ENCODE measurements at regions not wholly inside any gene's neighbourhood (a gene's known extent, or its start where the extent isn't known, plus 50 kb on each side); places are given as distances from the start of the nearest gene placed in this dataset.

GRCh38 chr4:116438981-116439729, 646.2 kb downstream of the TRAM1L1 start:
- no peak for TF ChIP-seq SIN3A (IDR thresholded peaks at IDR 0.05; ENCODE audit: borderline replicate concordance, insufficient read depth, low read length)
- TF ChIP-seq POLR2AphosphoS5 (IDR thresholded peaks at IDR 0.05; ENCODE audit: low read depth, low read length): no peak
- no peak for TF ChIP-seq REST (IDR thresholded peaks at IDR 0.05; ENCODE audit: insufficient read depth in 1 of 2, low read depth in 2 of 2, low read length in 2 of 2)
- no peak for TF ChIP-seq TAF1 (IDR thresholded peaks at IDR 0.05; ENCODE audit: borderline replicate concordance, insufficient read depth, low read length)

All from PFSK-1 (cell line).